ENCODE measurements at regions not wholly inside any gene's neighbourhood (a gene's known extent, or its start where the extent isn't known, plus 50 kb on each side); places are given as distances from the start of the nearest gene placed in this dataset.

GRCh38 chr10:3225561-3225960 is 53.0 kb upstream of the PITRM1 start:
- no peak for DNase-seq

GRCh38 chr10:3224241-3224640 is 51.7 kb upstream of the PITRM1 start:
- DNase-seq: no peak

DNA sequence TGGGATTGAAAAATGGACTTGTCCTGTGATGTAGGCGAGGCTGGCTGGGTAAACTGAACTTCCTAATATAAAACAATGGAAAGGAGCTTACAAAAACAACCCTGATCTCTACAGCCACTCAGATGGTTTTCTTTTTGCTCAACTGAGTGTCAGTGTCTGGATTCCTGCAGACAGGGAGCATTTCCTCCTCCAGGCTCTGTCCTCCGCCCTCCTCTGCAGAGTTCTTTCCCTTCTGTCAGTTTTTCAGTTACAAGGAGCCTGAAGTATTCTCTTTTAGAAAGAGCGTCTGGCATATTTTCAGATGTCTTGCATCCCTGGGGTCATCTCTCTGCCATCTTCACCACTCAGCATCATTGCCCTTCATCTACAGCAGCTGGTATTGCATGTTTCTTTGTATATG is 50.0 kb upstream of the PITRM1 start:
- DNase-seq: no peak

Data from NCI-H2107 (cell line).